IMR-90 (cell line): ENCODE measurements at regions not wholly inside any gene's neighbourhood (a gene's known extent, or its start where the extent isn't known, plus 50 kb on each side); places are given as distances from the start of the nearest gene placed in this dataset.
"Not testable (repeated sequence)": the region's sequence is repeated elsewhere in the genome, so short reads cannot be mapped to it uniquely, and the experiment has no call there.

Experiments used
- ATAC-seq: fragments of 200-7000 bp; cut with Tn5 transposase; 2 replicates; pipeline ENCODE4 v1.9.1; 2020; ENCODE audit warnings: low read depth, mild to moderate bottlenecking, moderate library complexity
- BruUV-seq: library from RNA; stranded (reverse); fragments of 400-500 nt; replicated peaks from 2 replicates; lab custom pipeline; 2021; lab: Mats Ljungman, UMichigan
- CTCF ChIA-PET: fragments of 300-600 bp; formaldehyde crosslinking; extraction: SDS; loops from one replicate; lab custom pipeline; 2021; ENCODE audit warnings: antibody characterized with exemption; lab: Yijun Ruan, JAX
- POLR2A ChIA-PET: fragments of 300-600 bp; sonication (Branson Sonifier 250); formaldehyde crosslinking; loops from one replicate; lab custom pipeline; 2022; ENCODE audit warnings: antibody characterized with exemption; ENCODE audit not compliant: unreplicated experiment; lab: Charles Lee
- DNase-seq: peaks from one replicate; pipeline ENCODE4 v3.0.0; 2013
- H2AFZ ChIP-seq: replicated peaks from 2 replicates; pipeline ENCODE3; 2013; ENCODE audit warnings: low read length, mild to moderate bottlenecking; ENCODE audit not compliant: poor library complexity
- H2AK5ac ChIP-seq: 2 replicates; pipeline ENCODE4 v1.6.1; 2013; ENCODE audit warnings: low read depth, low read length, inconsistent platforms
- H2AK9ac ChIP-seq: replicated peaks from 2 replicates; pipeline ENCODE3; 2013; ENCODE audit warnings: mild to moderate bottlenecking, low read depth, low read length, moderate library complexity; ENCODE audit not compliant: poor library complexity
- H2BK120ac ChIP-seq: 2 replicates; pipeline ENCODE4 v1.6.1; 2013; ENCODE audit warnings: low read depth, low read length, inconsistent platforms
- H2BK15ac ChIP-seq: 3 replicates; pipeline ENCODE4 v1.6.1; 2013; ENCODE audit warnings: low read depth, low read length, inconsistent platforms
- H2BK20ac ChIP-seq: 2 replicates; pipeline ENCODE4 v1.6.1; 2013; ENCODE audit warnings: low read depth, mild to moderate bottlenecking, inconsistent platforms, low read length, moderate library complexity
- H2BK5ac ChIP-seq: 2 replicates; pipeline ENCODE4 v1.6.1; 2013; ENCODE audit warnings: mild to moderate bottlenecking, low read depth, low read length, inconsistent platforms; ENCODE audit not compliant: poor library complexity, severe bottlenecking
- H3K14ac ChIP-seq: replicated peaks from 2 replicates; pipeline ENCODE4 v1.6.1; 2013; ENCODE audit warnings: low read depth, low read length, inconsistent platforms
- H3K18ac ChIP-seq: 2 replicates; pipeline ENCODE4 v1.6.1; 2013; ENCODE audit warnings: low read depth, low read length, control low read depth
- H3K23ac ChIP-seq: 2 replicates; pipeline ENCODE4 v1.6.1; 2013; ENCODE audit warnings: low read depth, low read length, inconsistent platforms
- H3K27ac ChIP-seq: 2 replicates; pipeline ENCODE4 v1.5.1; 2013; ENCODE audit warnings: mild to moderate bottlenecking, control low read depth, low read length; ENCODE audit not compliant: insufficient read depth
- H3K27me3 ChIP-seq: 2 replicates; pipeline ENCODE4 v1.6.1; 2013; ENCODE audit warnings: low read length; ENCODE audit not compliant: control insufficient read depth, insufficient read depth
- H3K36me3 ChIP-seq: 2 replicates; pipeline ENCODE4 v1.6.1; 2013; ENCODE audit warnings: low read length, mixed read lengths; ENCODE audit not compliant: control insufficient read depth, insufficient read depth
- H3K4ac ChIP-seq: 2 replicates; pipeline ENCODE4 v1.6.1; 2013; ENCODE audit warnings: low read depth, low read length, inconsistent platforms
- H3K4me1 ChIP-seq: 2 replicates; pipeline ENCODE4 v1.6.1; 2013; ENCODE audit warnings: low read length, mixed read lengths; ENCODE audit not compliant: control insufficient read depth, insufficient read depth
- H3K4me2 ChIP-seq: 2 replicates; pipeline ENCODE4 v1.6.1; 2013; ENCODE audit warnings: low read depth, mild to moderate bottlenecking, control low read depth, low read length, moderate library complexity
- H3K4me3 ChIP-seq: 2 replicates; pipeline ENCODE4 v1.5.1; 2013; ENCODE audit warnings: low read depth, mild to moderate bottlenecking, control low read depth, low read length, moderate library complexity; ENCODE audit not compliant: insufficient read depth
- H3K56ac ChIP-seq: 2 replicates; pipeline ENCODE4 v1.6.1; 2013; ENCODE audit warnings: low read length, inconsistent platforms; ENCODE audit not compliant: insufficient read depth; ENCODE audit errors: extremely low read depth
- H3K79me1 ChIP-seq, 2 experiments: 2 replicates each; pipeline ENCODE4 v1.6.1; 2013; ENCODE audit warnings: low read length in 2 of 2, inconsistent platforms in 1 of 2, low read depth in 1 of 2
- H3K9ac ChIP-seq: 2 replicates; pipeline ENCODE4 v1.6.1; 2013; ENCODE audit warnings: low read depth, low read length, control low read depth
- H3K9me1 ChIP-seq: 2 replicates; pipeline ENCODE4 v1.6.1; 2013; ENCODE audit warnings: low read length, inconsistent platforms; ENCODE audit not compliant: insufficient read depth
- H3K9me3 ChIP-seq: 2 replicates; pipeline ENCODE4 v1.6.1; 2013; ENCODE audit warnings: low read length; ENCODE audit not compliant: control insufficient read depth, insufficient read depth
- H4K20me1 ChIP-seq: 2 replicates; pipeline ENCODE4 v1.6.1; 2013; ENCODE audit warnings: low read length, inconsistent platforms; ENCODE audit not compliant: insufficient read depth
- H4K5ac ChIP-seq: 2 replicates; pipeline ENCODE4 v1.6.1; 2013; ENCODE audit warnings: mild to moderate bottlenecking, low read depth, low read length, control low read depth
- H4K8ac ChIP-seq, 2 experiments: 2 replicates each; pipeline ENCODE4 v1.6.1; 2013; ENCODE audit warnings: low read depth in 2 of 2, low read length in 2 of 2, control low read depth in 1 of 2, inconsistent platforms in 1 of 2
- H4K91ac ChIP-seq: 2 replicates; pipeline ENCODE4 v1.6.1; 2013; ENCODE audit warnings: low read depth, low read length, inconsistent platforms; ENCODE audit not compliant: insufficient read depth
- WGBS, 2 experiments: methylation state at CpG; one replicate each; pipeline versions ENCODE4 v1.1.5 to v1.1.7; 2013; ENCODE audit warnings: missing lambda C conversion rate in 2 of 2; ENCODE audit not compliant: insufficient read length in 1 of 2; ENCODE audit errors: extremely low coverage in 2 of 2; 5-methylcytosine and 5-hydroxymethylcytosine counted together
- dilution Hi-C: fragments of 300-500 bp; cut with HindIII; formaldehyde crosslinking; loops from one replicate; pipeline ENCODE4 v1.14.3; 2018; ENCODE audit warnings: low sequenced_read_pairs; ENCODE audit not compliant: unreplicated experiment
- in situ Hi-C: fragments of 300-500 bp; cut with MboI; formaldehyde crosslinking; loops from 3 replicates; pipeline ENCODE4 v1.14.3; 2019; ENCODE audit warnings: low sequenced_read_pairs, inconsistent platforms, mixed read lengths
- intact Hi-C: fragments of 100-400 bp; cut with micrococcal nuclease; formaldehyde crosslinking; loops from 2 replicates; pipeline ENCODE4 v1.10.0; 2022

DNA sequence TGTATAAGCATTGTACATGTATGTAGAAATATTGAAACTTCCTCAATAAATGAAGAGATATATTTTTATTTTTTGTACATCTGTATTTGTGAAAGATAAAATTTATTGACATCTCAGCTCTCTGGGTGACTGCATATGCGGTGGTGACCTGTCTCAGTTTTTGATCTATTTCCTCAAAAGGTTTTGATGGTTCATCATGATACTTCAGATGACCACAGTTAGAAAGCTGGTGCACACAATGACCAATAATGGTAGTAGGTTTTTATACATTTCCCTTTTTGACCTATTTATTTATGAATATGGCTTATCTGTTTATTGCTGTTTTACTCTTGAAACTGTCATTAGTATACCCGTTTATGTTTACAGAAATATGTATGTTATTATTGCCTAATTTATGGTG, 549.6 kb upstream of the CHD1 start:
- H2BK20ac ChIP-seq, H3K27ac ChIP-seq, H2AK5ac ChIP-seq, H3K14ac ChIP-seq, H3K18ac ChIP-seq, H3K9me1 ChIP-seq, H3K9ac ChIP-seq, H3K23ac ChIP-seq, ATAC-seq, H3K9me3 ChIP-seq, H3K4me1 ChIP-seq, H3K4ac ChIP-seq, H4K8ac ChIP-seq, dilution Hi-C loops, H2AFZ ChIP-seq, H2BK15ac ChIP-seq, H3K4me3 ChIP-seq, H3K79me1 ChIP-seq, DNase-seq, H3K56ac ChIP-seq, H4K20me1 ChIP-seq, CTCF ChIA-PET, POLR2A ChIA-PET, in situ Hi-C loops, H4K5ac ChIP-seq, intact Hi-C loops, H4K91ac ChIP-seq, BruUV-seq, H3K27me3 ChIP-seq, H3K4me2 ChIP-seq, H2AK9ac ChIP-seq, H2BK120ac ChIP-seq, H3K36me3 ChIP-seq, H2BK5ac ChIP-seq: not testable (repeated sequence)
- WGBS, 2 experiments = no CpG with 5 or more reads among the region's 2 CpGs

GRCh38 chr5:99473328-99473727, 544.5 kb upstream of the CHD1 start:
- CTCF ChIA-PET, H3K9ac ChIP-seq, H3K14ac ChIP-seq, H2BK15ac ChIP-seq, BruUV-seq, H4K8ac ChIP-seq, H3K9me3 ChIP-seq, H3K4ac ChIP-seq, H3K27me3 ChIP-seq, H3K27ac ChIP-seq, intact Hi-C loops, DNase-seq, H3K79me1 ChIP-seq, H2AK5ac ChIP-seq, H3K9me1 ChIP-seq, ATAC-seq, H4K20me1 ChIP-seq, H2AK9ac ChIP-seq, H3K18ac ChIP-seq, H3K4me2 ChIP-seq, H2BK20ac ChIP-seq, H3K56ac ChIP-seq, H4K91ac ChIP-seq, H3K36me3 ChIP-seq, H4K5ac ChIP-seq, H2BK120ac ChIP-seq, in situ Hi-C loops, H3K23ac ChIP-seq, POLR2A ChIA-PET, H3K4me1 ChIP-seq, H3K4me3 ChIP-seq, H2AFZ ChIP-seq, dilution Hi-C loops, H2BK5ac ChIP-seq: not testable (repeated sequence)
- no CpG with 5 or more reads among the region's 4 CpGs for WGBS, 2 experiments
